ENCODE measurements at regions not wholly inside any gene's neighbourhood (a gene's known extent, or its start where the extent isn't known, plus 50 kb on each side); places are given as distances from the start of the nearest gene placed in this dataset.

- Histone ChIP-seq H3K36me3 (replicated peaks; ENCODE audit: insufficient read depth, low read depth) (no peaks in the 10 kb centered on the region), H3K27ac (no peak overlapping the region), H4K20me1 (ENCODE audit: insufficient read depth, poor library complexity, severe bottlenecking) (no peaks in the 10 kb centered on the region), H3K4me3 (no peak overlapping the region), H3K4me2 (no peak overlapping the region), H2AFZ (no peak overlapping the region), H3K9me2 (replicated peaks; ENCODE audit: insufficient read depth) (no peaks in the 10 kb centered on the region), H3K27me3 (no peaks in the 10 kb centered on the region), H3K9me3 (ENCODE audit: low read depth) (no peaks in the 10 kb centered on the region), H3K4me1 (ENCODE audit: insufficient read depth) (no peaks in the 10 kb centered on the region), H3K79me2 (no peaks in the 10 kb centered on the region)
- TF ChIP-seq EZH2phosphoT487 (IDR thresholded peaks at IDR 0.05; ENCODE audit: low read depth, severe bottlenecking, unreplicated experiment) (no peak), EZH2 (IDR thresholded peaks at IDR 0.05; ENCODE audit: borderline replicate concordance) (no peak), CTCF (IDR thresholded peaks at IDR 0.05; ENCODE audit: poor library complexity) (no peak)
- no peak for DNase-seq (ENCODE audit: low spot score)
- 93% methylated on average over 14 of the region's 14 CpGs for WGBS (ENCODE audit: low lambda C conversion rate, missing lambda C conversion rate)
Measured at GRCh38 chr12:30485230-30485890, 210.3 kb downstream of the IPO8 start.

- Histone ChIP-seq H3K27me3 (no peaks in the 10 kb centered on the region), H3K4me1 (ENCODE audit: insufficient read depth) (no peaks in the 10 kb centered on the region), H3K79me2 (no peaks in the 10 kb centered on the region), H3K9me3 (ENCODE audit: low read depth) (no peaks in the 10 kb centered on the region), H3K36me3 (replicated peaks; ENCODE audit: insufficient read depth, low read depth) (no peaks in the 10 kb centered on the region), H3K4me3 (no peak overlapping the region), H3K4me2 (no peak overlapping the region), H2AFZ (no peak overlapping the region), H3K9me2 (replicated peaks; ENCODE audit: insufficient read depth) (no peaks in the 10 kb centered on the region), H4K20me1 (ENCODE audit: insufficient read depth, poor library complexity, severe bottlenecking) (no peaks in the 10 kb centered on the region), H3K27ac (no peak overlapping the region)
- TF ChIP-seq EZH2phosphoT487 (IDR thresholded peaks at IDR 0.05; ENCODE audit: low read depth, severe bottlenecking, unreplicated experiment) (no peak), CTCF (IDR thresholded peaks at IDR 0.05; ENCODE audit: poor library complexity) (no peak)
- 70% methylated on average over 5 of the region's 5 CpGs for WGBS (ENCODE audit: low lambda C conversion rate, missing lambda C conversion rate)
- no peak for DNase-seq (ENCODE audit: low spot score)
Measured at GRCh38 chr12:30484658-30485057, 211.0 kb downstream of the IPO8 start.

- no peak overlapping the region for H3K4me3 ChIP-seq
- no peak overlapping the region for H3K27ac ChIP-seq
- 87% methylated on average over 1 of the region's 1 CpG for WGBS (ENCODE audit: low lambda C conversion rate, missing lambda C conversion rate)
- no peaks in the 10 kb centered on the region for H3K36me3 ChIP-seq (replicated peaks; ENCODE audit: insufficient read depth, low read depth)
- no peaks in the 10 kb centered on the region for H3K79me2 ChIP-seq
- H3K4me2 ChIP-seq, result no peak overlapping the region
- no peaks in the 10 kb centered on the region for H3K4me1 ChIP-seq (ENCODE audit: insufficient read depth)
- no peaks in the 10 kb centered on the region for H3K27me3 ChIP-seq
- H3K9me3 ChIP-seq (ENCODE audit: low read depth), result no peaks in the 10 kb centered on the region
- TF ChIP-seq EZH2phosphoT487 (IDR thresholded peaks at IDR 0.05; ENCODE audit: low read depth, severe bottlenecking, unreplicated experiment), result no peak
- TF ChIP-seq CTCF (IDR thresholded peaks at IDR 0.05; ENCODE audit: poor library complexity), result no peak
- no peak for TF ChIP-seq EZH2 (IDR thresholded peaks at IDR 0.05; ENCODE audit: borderline replicate concordance)
- H3K9me2 ChIP-seq (replicated peaks; ENCODE audit: insufficient read depth), result no peaks in the 10 kb centered on the region
- no peak for DNase-seq (ENCODE audit: low spot score)
- no peaks in the 10 kb centered on the region for H4K20me1 ChIP-seq (ENCODE audit: insufficient read depth, poor library complexity, severe bottlenecking)
- H2AFZ ChIP-seq, result no peak overlapping the region
Measured at GRCh38 chr12:30482650-30483049, 213.0 kb downstream of the IPO8 start.
